HAP-1 (cell line): ENCODE measurements at regions not wholly inside any gene's neighbourhood (a gene's known extent, or its start where the extent isn't known, plus 50 kb on each side); places are given as distances from the start of the nearest gene placed in this dataset.
"Not testable (repeated sequence)": the region's sequence is repeated elsewhere in the genome, so short reads cannot be mapped to it uniquely, and the experiment has no call there.

Experiments used
- DNase-seq, 2 experiments: peaks; one replicate each; pipeline ENCODE4 v3.0.0-alpha.2; 2016 to 2020; ENCODE audit warnings: low spot score in 2 of 2
- H3K27me3 ChIP-seq: fragments of 250-450 bp; sonication (Bioruptor Pico); 2 replicates; pipeline ENCODE4 v1.5.1; 2020; ENCODE audit warnings: low read depth, mild to moderate bottlenecking, moderate library complexity
- H3K36me3 ChIP-seq: fragments of 250-450 bp; sonication (Bioruptor Pico); replicated peaks from 2 replicates; pipeline ENCODE4 v1.5.1; 2020; ENCODE audit warnings: mild to moderate bottlenecking
- H3K4me1 ChIP-seq: fragments of 250-450 bp; sonication (Bioruptor Pico); 2 replicates; pipeline ENCODE4 v1.5.1; 2020; ENCODE audit warnings: mild to moderate bottlenecking
- H3K4me3 ChIP-seq: fragments of 250-450 bp; sonication (Bioruptor Pico); 2 replicates; pipeline ENCODE4 v1.5.1; 2020; ENCODE audit warnings: mild to moderate bottlenecking, moderate library complexity
- H3K9me3 ChIP-seq: fragments of 250-450 bp; sonication (Bioruptor Pico); 2 replicates; pipeline ENCODE4 v1.5.1; 2020; ENCODE audit warnings: mild to moderate bottlenecking, moderate library complexity
- in situ Hi-C: fragments of 300-500 bp; cut with MboI; formaldehyde crosslinking; loops from 3 replicates; pipeline ENCODE4 v1.14.3; 2020; ENCODE audit warnings: low sequenced_read_pairs, inconsistent platforms, mixed read lengths

DNA sequence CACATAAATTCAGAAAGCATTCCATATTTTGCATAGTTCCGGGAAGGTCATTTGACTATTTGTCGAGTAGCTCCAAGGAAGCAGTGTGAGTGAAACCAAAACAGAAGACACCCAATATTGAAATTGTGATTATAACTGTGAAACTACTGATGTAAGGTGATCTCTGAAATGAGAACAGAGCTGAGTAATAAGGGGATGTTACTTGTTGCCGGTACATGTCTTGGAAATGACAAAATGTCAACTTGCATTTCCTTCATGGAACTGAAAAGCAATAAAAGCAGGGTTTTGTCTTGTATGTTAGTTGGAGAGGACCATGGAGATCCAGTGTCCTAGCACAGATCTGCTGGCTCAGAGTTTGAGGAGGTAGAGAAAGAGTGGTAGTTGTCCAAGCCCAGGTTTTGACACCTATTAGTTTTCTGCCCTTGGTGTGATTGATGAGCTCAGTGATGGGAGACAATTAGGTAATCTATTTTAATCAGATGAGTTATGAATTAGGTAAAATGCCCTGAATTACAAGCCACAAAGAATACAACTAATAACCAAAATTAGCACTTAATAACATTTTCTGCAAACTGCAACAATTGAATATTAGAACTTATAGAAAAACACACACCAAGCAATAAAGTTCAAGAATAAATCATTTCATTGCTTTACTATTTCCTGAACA is 58.7 kb upstream of the ZNF519 start:
- H3K27me3 ChIP-seq, H3K4me1 ChIP-seq, H3K36me3 ChIP-seq, in situ Hi-C loops, H3K9me3 ChIP-seq, H3K4me3 ChIP-seq, DNase-seq: not testable (repeated sequence)

DNA sequence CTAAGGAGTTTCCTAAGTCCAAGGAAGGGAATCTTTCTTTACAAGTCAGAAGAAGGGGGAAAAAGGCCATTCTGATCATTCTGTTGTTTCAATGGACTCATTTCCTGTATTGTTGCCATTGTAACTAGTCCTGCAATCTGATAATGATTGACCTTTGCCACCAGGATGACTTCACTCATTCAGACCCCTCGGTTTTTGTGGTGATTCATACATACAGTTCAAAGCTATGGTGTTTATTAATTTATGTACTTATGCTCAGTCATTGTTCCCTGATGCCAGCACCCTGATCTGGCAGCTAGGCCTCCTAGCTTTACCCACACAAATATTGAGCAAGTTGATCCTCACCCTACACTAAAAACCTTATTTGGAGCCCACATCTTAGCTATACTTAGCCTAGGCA is 57.6 kb upstream of the ZNF519 start:
- Histone ChIP-seq H3K9me3 (no peaks in the 10 kb centered on the region), H3K4me3 (no peak overlapping the region), H3K27me3 (no peaks in the 10 kb centered on the region), H3K36me3 (no peaks in the 10 kb centered on the region), H3K4me1 (no peaks in the 10 kb centered on the region)
- in situ Hi-C loops, result no loop called here
- no peak for DNase-seq

- H3K4me3 ChIP-seq, DNase-seq, H3K36me3 ChIP-seq, in situ Hi-C loops, H3K9me3 ChIP-seq, H3K4me1 ChIP-seq, H3K27me3 ChIP-seq: not testable (repeated sequence)
Measured at GRCh38 chr18:14188751-14189406, 56.6 kb upstream of the ZNF519 start.
